DND-41 (cell line): ENCODE measurements at regions not wholly inside any gene's neighbourhood (a gene's known extent, or its start where the extent isn't known, plus 50 kb on each side); places are given as distances from the start of the nearest gene placed in this dataset.

Source experiments
- ATAC-seq: fragments of 200-7000 bp; cut with Tn5 transposase; 3 replicates; pipeline ENCODE4 v1.9.1; 2021; ENCODE audit warnings: low read depth; ENCODE audit not compliant: insufficient read depth
- DNase-seq: peaks from one replicate; pipeline ENCODE4 v3.0.0-alpha.2; 2020
- H2AFZ ChIP-seq: 2 replicates; pipeline ENCODE4 v1.6.0; 2012; ENCODE audit warnings: low read depth, low read length
- H3K27ac ChIP-seq: 2 replicates; pipeline ENCODE4 v1.5.1; 2012; ENCODE audit warnings: low read length, inconsistent platforms
- H3K27me3 ChIP-seq: fragments of 200-600 bp; sonication (generic); 2 replicates; pipeline ENCODE4 v1.6.0; 2012; ENCODE audit warnings: low read length, mild to moderate bottlenecking, inconsistent platforms; ENCODE audit not compliant: insufficient read depth, poor library complexity
- H3K36me3 ChIP-seq: 2 replicates; pipeline ENCODE4 v1.5.1; 2012; ENCODE audit warnings: low read length, inconsistent platforms; ENCODE audit not compliant: insufficient read depth
- H3K4me1 ChIP-seq: 2 replicates; pipeline ENCODE4 v1.5.1; 2012; ENCODE audit warnings: mild to moderate bottlenecking, low read length; ENCODE audit not compliant: insufficient read depth
- H3K4me2 ChIP-seq: 2 replicates; pipeline ENCODE4 v1.6.0; 2012; ENCODE audit warnings: mild to moderate bottlenecking, moderate library complexity, low read length, inconsistent platforms; ENCODE audit not compliant: insufficient read depth
- H3K4me3 ChIP-seq, 2 experiments: fragments of 200-600 bp in 1 of 2; shearing (Covaris generic) in 1 of 2; 2 replicates each; pipeline ENCODE4 v1.5.1; 2012 to 2016; ENCODE audit warnings: inconsistent platforms in 2 of 2, low read length in 2 of 2, mild to moderate bottlenecking in 2 of 2, low read depth in 1 of 2, moderate library complexity in 1 of 2
- H3K79me2 ChIP-seq: 2 replicates; pipeline ENCODE4 v1.6.0; 2012; ENCODE audit warnings: low read length, inconsistent platforms; ENCODE audit not compliant: insufficient read depth
- H3K9ac ChIP-seq: 2 replicates; pipeline ENCODE4 v1.6.0; 2012; ENCODE audit warnings: low read depth, mild to moderate bottlenecking, inconsistent platforms, low read length, moderate library complexity
- H3K9me3 ChIP-seq: 2 replicates; pipeline ENCODE4 v1.5.1; 2012; ENCODE audit warnings: low read length, moderate library complexity, mild to moderate bottlenecking, inconsistent platforms; ENCODE audit not compliant: insufficient read depth, severe bottlenecking
- H4K20me1 ChIP-seq: 2 replicates; pipeline ENCODE4 v1.6.0; 2012; ENCODE audit warnings: low read length; ENCODE audit not compliant: insufficient read depth
- EZH2 ChIP-seq: IDR thresholded peaks from 3 replicates; pipeline ENCODE4 v1.6.1; 2012; ENCODE audit warnings: borderline replicate concordance, low read depth, mild to moderate bottlenecking, moderate library complexity, low read length, inconsistent platforms; ENCODE audit not compliant: severe bottlenecking
- TF ChIP-seq, protein P1 (sequence below): IDR thresholded peaks from 2 replicates; pipeline ENCODE4 v1.5.1; 2012; ENCODE audit warnings: borderline replicate concordance, low read length, moderate library complexity, mild to moderate bottlenecking; ENCODE audit not compliant: poor library complexity, severe bottlenecking; ENCODE audit errors: extremely low read depth

DNA sequence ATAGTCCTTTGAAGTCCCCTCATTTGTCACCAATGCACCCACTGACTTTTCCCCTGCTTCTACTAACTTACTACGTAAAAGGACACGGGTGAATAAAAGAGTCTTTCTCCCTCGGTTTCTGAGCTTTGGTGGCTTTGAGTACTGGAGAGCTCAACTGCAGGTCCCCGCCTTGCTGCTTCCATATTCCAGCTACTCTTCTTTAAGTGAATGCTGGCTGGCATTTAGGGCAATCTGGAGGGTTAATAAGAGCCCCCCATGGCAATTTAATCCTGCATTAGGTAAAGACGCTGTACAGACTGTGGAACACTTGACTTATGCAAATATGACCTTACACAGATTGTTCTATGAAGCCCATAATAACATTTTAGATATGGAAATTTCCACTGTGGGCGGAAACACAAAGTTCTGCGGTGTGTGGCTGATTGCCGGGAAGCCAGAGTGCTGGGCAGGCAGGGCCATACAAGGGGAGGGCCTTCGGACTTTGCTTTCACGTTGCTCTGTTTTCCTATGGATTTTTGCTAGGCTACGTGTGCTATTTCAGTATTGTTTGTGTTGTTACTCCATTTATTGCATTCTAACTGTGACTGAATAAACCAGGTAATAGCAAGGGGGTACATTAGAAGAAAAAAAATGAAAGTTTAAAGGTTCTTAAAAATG, 97.5 kb downstream of the SLC10A2 start:
- Histone ChIP-seq H4K20me1 (no peaks in the 10 kb centered on the region), H3K9me3 (no peaks in the 10 kb centered on the region), H3K27ac (no peak overlapping the region), H2AFZ (no peak overlapping the region), H3K36me3 (no peaks in the 10 kb centered on the region), H3K4me3 (no peak overlapping the region), H3K79me2 (no peaks in the 10 kb centered on the region), H3K4me2 (no peak overlapping the region), H3K4me1 (no peaks in the 10 kb centered on the region), H3K9ac (no peak overlapping the region), H3K27me3 (peaks cover 4% of the 10 kb centered on the region)
- DNase-seq = no peak
- TF ChIP-seq EZH2 = no peak
- TF ChIP-seq, protein P1, sequence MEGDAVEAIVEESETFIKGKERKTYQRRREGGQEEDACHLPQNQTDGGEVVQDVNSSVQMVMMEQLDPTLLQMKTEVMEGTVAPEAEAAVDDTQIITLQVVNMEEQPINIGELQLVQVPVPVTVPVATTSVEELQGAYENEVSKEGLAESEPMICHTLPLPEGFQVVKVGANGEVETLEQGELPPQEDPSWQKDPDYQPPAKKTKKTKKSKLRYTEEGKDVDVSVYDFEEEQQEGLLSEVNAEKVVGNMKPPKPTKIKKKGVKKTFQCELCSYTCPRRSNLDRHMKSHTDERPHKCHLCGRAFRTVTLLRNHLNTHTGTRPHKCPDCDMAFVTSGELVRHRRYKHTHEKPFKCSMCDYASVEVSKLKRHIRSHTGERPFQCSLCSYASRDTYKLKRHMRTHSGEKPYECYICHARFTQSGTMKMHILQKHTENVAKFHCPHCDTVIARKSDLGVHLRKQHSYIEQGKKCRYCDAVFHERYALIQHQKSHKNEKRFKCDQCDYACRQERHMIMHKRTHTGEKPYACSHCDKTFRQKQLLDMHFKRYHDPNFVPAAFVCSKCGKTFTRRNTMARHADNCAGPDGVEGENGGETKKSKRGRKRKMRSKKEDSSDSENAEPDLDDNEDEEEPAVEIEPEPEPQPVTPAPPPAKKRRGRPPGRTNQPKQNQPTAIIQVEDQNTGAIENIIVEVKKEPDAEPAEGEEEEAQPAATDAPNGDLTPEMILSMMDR = no peak
- no peak for ATAC-seq

DNA sequence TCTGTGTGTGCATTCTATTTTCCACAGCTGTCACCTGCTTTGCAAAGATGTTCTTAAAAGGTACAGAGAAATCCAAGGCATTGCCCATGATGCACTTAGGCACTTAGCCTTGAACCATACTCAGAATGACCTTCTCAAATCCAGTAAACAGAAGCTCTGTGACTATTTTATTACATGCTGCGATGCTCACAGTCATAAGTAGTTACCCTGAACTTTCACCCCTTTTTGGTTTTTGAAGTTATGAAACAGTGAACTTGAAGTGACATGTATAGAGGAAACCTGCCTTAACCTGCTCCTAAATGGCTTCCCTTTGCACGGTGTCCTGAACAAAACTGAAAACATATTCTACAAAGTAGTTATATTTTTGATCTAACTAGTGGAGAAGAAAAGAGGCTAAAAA, 100.4 kb downstream of the SLC10A2 start:
- Histone ChIP-seq H3K4me1 (no peaks in the 10 kb centered on the region), H3K9me3 (no peaks in the 10 kb centered on the region), H3K9ac (no peak overlapping the region), H3K36me3 (no peaks in the 10 kb centered on the region), H3K27me3 (peaks cover 6% of the 10 kb centered on the region), H3K27ac (no peak overlapping the region), H2AFZ (no peak overlapping the region), H3K4me3 (no peak overlapping the region), H4K20me1 (no peaks in the 10 kb centered on the region), H3K79me2 (no peaks in the 10 kb centered on the region), H3K4me2 (no peak overlapping the region)
- TF ChIP-seq, protein P1 = no peak
- no peak for TF ChIP-seq EZH2
- ATAC-seq (no peak), DNase-seq (no peak)

DNA sequence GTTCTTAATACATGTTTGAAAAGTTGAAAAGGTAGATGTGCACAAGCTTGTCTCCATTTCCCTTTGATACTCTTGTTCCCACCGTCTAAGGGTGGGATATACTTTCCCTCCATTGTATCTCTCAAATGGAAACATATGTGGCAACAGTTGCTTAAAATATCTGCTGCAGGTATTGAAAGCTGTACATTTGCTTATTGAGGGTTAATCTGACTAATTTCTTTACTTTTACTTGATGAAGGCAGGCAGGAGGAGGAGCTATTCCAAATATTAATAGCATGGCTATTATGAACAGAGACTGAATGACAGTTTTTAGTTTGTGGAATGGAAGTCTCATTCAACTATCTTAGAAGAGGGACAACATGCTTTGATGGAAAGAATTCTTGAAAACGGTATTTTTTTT, 103.8 kb downstream of the SLC10A2 start:
- ATAC-seq (no peak), DNase-seq (no peak)
- Histone ChIP-seq H3K36me3 (no peaks in the 10 kb centered on the region), H3K79me2 (no peaks in the 10 kb centered on the region), H4K20me1 (no peaks in the 10 kb centered on the region), H3K9me3 (no peaks in the 10 kb centered on the region), H3K9ac (no peak overlapping the region), H2AFZ (no peak overlapping the region), H3K27me3 (peaks cover 13% of the 10 kb centered on the region), H3K4me3 (no peak overlapping the region), H3K27ac (no peak overlapping the region), H3K4me2 (no peak overlapping the region), H3K4me1 (no peaks in the 10 kb centered on the region)
- TF ChIP-seq, protein P1 = no peak
- TF ChIP-seq EZH2 = no peak

DNA sequence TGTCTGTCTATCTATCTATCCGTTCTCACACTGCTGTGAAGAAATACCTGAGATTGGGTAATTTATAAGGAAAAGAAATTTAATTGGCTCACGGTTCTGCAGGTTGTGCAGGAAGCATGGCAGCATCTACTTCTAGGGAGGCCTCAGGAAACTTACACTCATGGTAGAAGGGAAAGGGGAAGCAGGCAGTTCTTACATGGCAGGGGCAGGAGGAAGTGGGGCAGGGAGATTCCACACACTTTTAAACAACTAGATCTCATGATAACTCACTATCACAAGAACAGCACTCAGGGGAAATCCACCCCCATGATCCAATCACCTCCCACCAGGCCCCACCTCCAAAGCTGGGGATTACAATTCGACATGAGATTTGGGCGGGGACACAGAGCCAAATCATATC, 105.3 kb downstream of the SLC10A2 start:
- no peak overlapping the region for H3K9ac ChIP-seq
- no peaks in the 10 kb centered on the region for H3K79me2 ChIP-seq
- DNase-seq (no peak), ATAC-seq (no peak)
- peaks cover 17% of the 10 kb centered on the region for H3K27me3 ChIP-seq
- H3K4me3 ChIP-seq = no peak overlapping the region
- H4K20me1 ChIP-seq = no peaks in the 10 kb centered on the region
- H3K4me1 ChIP-seq = no peaks in the 10 kb centered on the region
- H3K27ac ChIP-seq = no peak overlapping the region
- no peak overlapping the region for H3K4me2 ChIP-seq
- H2AFZ ChIP-seq = no peak overlapping the region
- H3K9me3 ChIP-seq = no peaks in the 10 kb centered on the region
- no peaks in the 10 kb centered on the region for H3K36me3 ChIP-seq
- TF ChIP-seq, protein P1 = no peak
- TF ChIP-seq EZH2 = no peak
